GM12864 (cell line): ENCODE measurements at regions not wholly inside any gene's neighbourhood (a gene's known extent, or its start where the extent isn't known, plus 50 kb on each side); places are given as distances from the start of the nearest gene placed in this dataset.

Source experiments
- DNase-seq: peaks from one replicate; pipeline ENCODE4 v3.0.0-alpha.2; 2011; ENCODE audit warnings: low read depth
- H3K4me3 ChIP-seq: 2 replicates; pipeline ENCODE4 v1.5.1; 2011; ENCODE audit warnings: mild to moderate bottlenecking, low read depth, low read length, control low read depth
- CTCF ChIP-seq: IDR thresholded peaks from 2 replicates; pipeline ENCODE4 v1.5.1; 2011; ENCODE audit warnings: low read depth, mild to moderate bottlenecking, moderate library complexity, low read length, control low read depth, inconsistent platforms; ENCODE audit errors: missing control alignments

GRCh38 chr12:125372085-125372484 is 306.9 kb downstream of the AACS start:
- no peak overlapping the region for H3K4me3 ChIP-seq
- TF ChIP-seq CTCF: no peak

GRCh38 chr12:125373375-125373774 is 308.1 kb downstream of the AACS start:
- no peak for DNase-seq
- no peak overlapping the region for H3K4me3 ChIP-seq
- TF ChIP-seq CTCF: no peak

More at GRCh38 chr12:125372085-125372484, 306.9 kb downstream of the AACS start:
- no peak for DNase-seq

GRCh38 chr12:125376422-125376821 is 311.2 kb downstream of the AACS start:
- no peak for DNase-seq
- no peak for TF ChIP-seq CTCF
- no peak overlapping the region for H3K4me3 ChIP-seq

GRCh38 chr12:125377093-125377492 is 311.9 kb downstream of the AACS start:
- no peak for TF ChIP-seq CTCF

GRCh38 chr12:125381373-125381772 is 316.1 kb downstream of the AACS start:
- H3K4me3 ChIP-seq: no peak overlapping the region
- TF ChIP-seq CTCF: no peak
- DNase-seq: no peak

More at GRCh38 chr12:125377093-125377492, 311.9 kb downstream of the AACS start:
- no peak overlapping the region for H3K4me3 ChIP-seq
- no peak for DNase-seq

- no peak for TF ChIP-seq CTCF
- no peak for DNase-seq
- no peak overlapping the region for H3K4me3 ChIP-seq
These were observed 317.7 kb downstream of the AACS start for GRCh38 chr12:125382926-125383325.

GRCh38 chr12:125386652-125387051 is 321.4 kb downstream of the AACS start:
- no peak for TF ChIP-seq CTCF
- DNase-seq: no peak
- H3K4me3 ChIP-seq: no peak overlapping the region
